Sigmoid colon (tissue), 6 donors: ENCODE measurements at regions not wholly inside any gene's neighbourhood (a gene's known extent, or its start where the extent isn't known, plus 50 kb on each side); places are given as distances from the start of the nearest gene placed in this dataset.

Source experiments
- DNase-seq: peaks from one replicate; pipeline ENCODE4 v3.0.0-alpha.2; 2019
- H3K27ac ChIP-seq, 4 donors: fragments of 200-600 bp; sonication (generic); one replicate each; pipeline ENCODE4 v1.5.1; 2016 to 2019; ENCODE audit warnings: mild to moderate bottlenecking in 1 of 4
- H3K27me3 ChIP-seq, 3 donors: fragments of 200-600 bp; sonication (generic); one replicate each; pipeline ENCODE4 v1.5.1; 2019; ENCODE audit warnings: mild to moderate bottlenecking in 1 of 3
- H3K36me3 ChIP-seq, 4 donors: fragments of 200-600 bp; sonication (generic); one replicate each; pipeline ENCODE4 v1.5.1; 2016 to 2019
- H3K4me1 ChIP-seq, 4 donors: fragments of 200-600 bp; sonication (generic); one replicate each; pipeline ENCODE4 v1.5.1; 2017 to 2019
- H3K4me3 ChIP-seq, 4 donors: fragments of 200-600 bp; sonication (generic); one replicate each; pipeline ENCODE4 v1.5.1; 2017 to 2019; ENCODE audit warnings: mild to moderate bottlenecking in 2 of 4, moderate library complexity in 1 of 4
- H3K9me3 ChIP-seq, 4 donors: fragments of 200-600 bp in 3 of 4; sonication (generic) in 3 of 4; one replicate each; pipeline versions ENCODE4 v1.5.1 to v1.6.1; 2013 to 2019
- EP300 ChIP-seq, 4 donors: sonication (generic); formaldehyde crosslinking; IDR thresholded peaks; one replicate each; pipeline ENCODE4 v1.6.1; 2017; ENCODE audit warnings: antibody characterized with exemption in 4 of 4
- POLR2A ChIP-seq, 2 donors: fragments of 450-650 bp; IDR thresholded peaks; one replicate each; pipeline ENCODE4 v1.6.1; 2016; ENCODE audit warnings: antibody characterized with exemption in 2 of 2, mild to moderate bottlenecking in 2 of 2, moderate library complexity in 2 of 2
- POLR2AphosphoS5 ChIP-seq, 4 donors: sonication (generic); formaldehyde crosslinking; IDR thresholded peaks; one replicate each; pipeline ENCODE4 v1.6.1; 2017; ENCODE audit warnings: antibody characterized with exemption in 4 of 4
- WGBS, 2 donors: extraction: QIAGEN DNeasy Blood & Tissue Kit; methylation state at CpG; one replicate each; pipeline ENCODE4 v1.1.7; 2013; 5-methylcytosine and 5-hydroxymethylcytosine counted together
- intact Hi-C: fragments of 100-400 bp; cut with DNase I; formaldehyde crosslinking; loops from one replicate; pipeline ENCODE4 v1.15.1; 2023
- TF ChIP-seq, protein P1 (sequence below), 4 experiments: fragments of 450-650 bp in 3 of 4; fragments of 200-600 bp in 1 of 4; IDR thresholded peaks; one replicate each; pipeline ENCODE4 v1.5.1; 2016 to 2019; ENCODE audit warnings: antibody characterized with exemption in 4 of 4, mild to moderate bottlenecking in 3 of 4, moderate library complexity in 2 of 4
- donor health status: healthy with polysubstance abuse.
- donor health status: healthy.

DNA sequence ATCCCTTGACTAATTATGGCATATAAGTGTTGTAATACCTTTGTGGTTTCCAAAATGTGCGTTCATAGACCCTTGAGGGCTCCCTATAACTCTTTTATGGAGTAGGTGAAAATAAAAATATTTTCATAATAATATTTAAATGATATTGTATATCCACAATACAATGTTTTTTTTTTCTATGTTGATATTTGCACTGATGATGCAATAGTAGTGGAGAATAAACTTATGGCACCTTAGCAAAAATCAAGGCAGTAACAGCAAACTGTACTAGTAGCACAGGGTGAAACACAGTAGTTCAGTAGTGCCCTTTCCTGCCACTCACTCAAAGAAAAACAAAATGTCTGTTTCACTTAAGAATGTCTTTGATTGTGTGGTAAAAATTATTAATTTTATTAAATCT, 465.3 kb downstream of the C4orf33 start:
- TF ChIP-seq, protein P1, sequence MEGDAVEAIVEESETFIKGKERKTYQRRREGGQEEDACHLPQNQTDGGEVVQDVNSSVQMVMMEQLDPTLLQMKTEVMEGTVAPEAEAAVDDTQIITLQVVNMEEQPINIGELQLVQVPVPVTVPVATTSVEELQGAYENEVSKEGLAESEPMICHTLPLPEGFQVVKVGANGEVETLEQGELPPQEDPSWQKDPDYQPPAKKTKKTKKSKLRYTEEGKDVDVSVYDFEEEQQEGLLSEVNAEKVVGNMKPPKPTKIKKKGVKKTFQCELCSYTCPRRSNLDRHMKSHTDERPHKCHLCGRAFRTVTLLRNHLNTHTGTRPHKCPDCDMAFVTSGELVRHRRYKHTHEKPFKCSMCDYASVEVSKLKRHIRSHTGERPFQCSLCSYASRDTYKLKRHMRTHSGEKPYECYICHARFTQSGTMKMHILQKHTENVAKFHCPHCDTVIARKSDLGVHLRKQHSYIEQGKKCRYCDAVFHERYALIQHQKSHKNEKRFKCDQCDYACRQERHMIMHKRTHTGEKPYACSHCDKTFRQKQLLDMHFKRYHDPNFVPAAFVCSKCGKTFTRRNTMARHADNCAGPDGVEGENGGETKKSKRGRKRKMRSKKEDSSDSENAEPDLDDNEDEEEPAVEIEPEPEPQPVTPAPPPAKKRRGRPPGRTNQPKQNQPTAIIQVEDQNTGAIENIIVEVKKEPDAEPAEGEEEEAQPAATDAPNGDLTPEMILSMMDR (IDR thresholded peaks at IDR 0.05): no peak
- no peak for TF ChIP-seq EP300 (IDR thresholded peaks at IDR 0.05)
- no peak for TF ChIP-seq POLR2A (IDR thresholded peaks at IDR 0.05)
- TF ChIP-seq POLR2AphosphoS5 (IDR thresholded peaks at IDR 0.05): no peak

DNA sequence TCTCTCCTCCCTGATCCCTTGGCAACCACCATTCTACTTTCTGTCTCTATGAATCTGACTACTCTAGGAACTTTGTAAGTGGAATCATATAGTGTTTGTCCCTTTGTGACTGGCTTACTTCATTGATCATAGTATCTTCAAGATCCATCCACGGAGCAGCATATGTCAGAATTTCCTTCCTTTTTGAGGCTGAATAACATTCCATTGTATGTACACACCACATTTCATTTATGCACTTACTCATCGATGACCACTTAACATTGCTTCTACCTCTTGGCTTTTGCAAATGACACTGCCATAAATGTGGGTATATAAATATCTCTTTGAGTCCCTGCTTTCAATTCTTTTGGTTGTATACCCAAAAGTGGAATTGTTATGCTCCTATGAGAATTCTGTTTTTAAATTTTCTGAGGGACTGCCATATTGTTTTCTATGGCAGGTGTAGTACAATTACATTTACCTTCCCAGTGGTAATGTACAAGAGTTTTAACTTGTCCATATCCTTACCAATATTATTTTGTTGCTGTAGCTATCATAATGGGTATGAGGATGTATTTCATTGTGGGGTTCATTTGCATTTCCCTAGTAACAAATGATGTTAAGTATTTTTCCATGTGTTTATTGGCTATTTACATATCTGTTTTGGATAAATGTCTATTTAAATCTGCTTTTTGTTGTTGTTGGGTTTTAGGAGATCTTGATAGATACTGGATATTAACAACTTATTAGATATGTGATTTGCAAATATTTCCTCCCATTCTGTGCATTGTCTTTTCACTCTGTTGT, 466.1 kb downstream of the C4orf33 start:
- intact Hi-C loops: no loop called here
- no peak overlapping the region for H3K27ac ChIP-seq
- WGBS, 2 donors: 82 to 88% methylated on average over 2 of the region's 2 CpGs
- no peaks in the 10 kb centered on the region for H3K9me3 ChIP-seq
- TF ChIP-seq EP300 (IDR thresholded peaks at IDR 0.05) (no peak), POLR2A (IDR thresholded peaks at IDR 0.05) (no peak), POLR2AphosphoS5 (IDR thresholded peaks at IDR 0.05) (no peak)
- TF ChIP-seq, protein P1 (IDR thresholded peaks at IDR 0.05): no peak
- no peak for DNase-seq
- H3K36me3 ChIP-seq: no peaks in the 10 kb centered on the region
- no peaks in the 10 kb centered on the region for H3K4me1 ChIP-seq
- H3K4me3 ChIP-seq: no peak overlapping the region
- H3K27me3 ChIP-seq: no peaks in the 10 kb centered on the region

More for the DNA sequence above, 465.3 kb downstream of the C4orf33 start:
- Histone ChIP-seq H3K4me3 (no peak overlapping the region), H3K36me3 (no peaks in the 10 kb centered on the region), H3K27me3 (no peaks in the 10 kb centered on the region), H3K27ac (no peak overlapping the region), H3K9me3 (no peaks in the 10 kb centered on the region), H3K4me1 (no peaks in the 10 kb centered on the region)
- intact Hi-C loops: no loop called here
- 11 to 42% methylated on average over 1 of the region's 1 CpG for WGBS, 2 donors
- no peak for DNase-seq

DNA sequence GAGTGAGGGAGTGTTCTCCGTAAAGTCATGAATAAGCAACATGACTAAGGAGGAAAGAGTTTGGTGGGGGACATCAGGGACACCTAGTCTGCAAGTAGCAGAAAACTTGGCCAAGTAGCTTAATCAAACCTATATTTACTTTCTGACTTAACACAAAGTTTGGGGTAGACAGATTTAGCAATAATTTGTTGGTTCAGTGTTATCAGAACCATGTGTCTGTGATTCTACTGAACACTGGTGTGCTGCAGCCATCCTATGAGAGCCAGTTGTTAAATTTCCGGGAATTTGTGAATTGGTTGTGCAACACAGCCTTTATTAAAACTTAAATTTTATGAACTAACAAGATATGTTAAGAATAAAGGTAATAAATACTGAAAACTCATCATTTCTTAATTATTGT, 469.3 kb downstream of the C4orf33 start:
- no peak overlapping the region for H3K27ac ChIP-seq
- no peaks in the 10 kb centered on the region for H3K36me3 ChIP-seq
- no peaks in the 10 kb centered on the region for H3K9me3 ChIP-seq
- H3K4me1 ChIP-seq: no peaks in the 10 kb centered on the region
- 88 to 90% methylated on average over 2 of the region's 2 CpGs for WGBS, 2 donors
- no peaks in the 10 kb centered on the region for H3K27me3 ChIP-seq
- TF ChIP-seq POLR2AphosphoS5 (IDR thresholded peaks at IDR 0.05): no peak
- TF ChIP-seq, protein P1 (IDR thresholded peaks at IDR 0.05): no peak
- TF ChIP-seq POLR2A (IDR thresholded peaks at IDR 0.05): no peak
- no peak for TF ChIP-seq EP300 (IDR thresholded peaks at IDR 0.05)
- no peak for DNase-seq
- H3K4me3 ChIP-seq: no peak overlapping the region
- intact Hi-C loops: no loop called here

GRCh38 chr4:129570326-129570725, 474.4 kb downstream of the C4orf33 start:
- H3K27ac ChIP-seq: no peak overlapping the region
- H3K27me3 ChIP-seq: no peaks in the 10 kb centered on the region
- no peaks in the 10 kb centered on the region for H3K9me3 ChIP-seq
- H3K4me1 ChIP-seq: no peaks in the 10 kb centered on the region
- intact Hi-C loops: no loop called here
- no peak for DNase-seq
- H3K36me3 ChIP-seq: no peaks in the 10 kb centered on the region
- TF ChIP-seq EP300 (IDR thresholded peaks at IDR 0.05) (no peak), POLR2AphosphoS5 (IDR thresholded peaks at IDR 0.05) (no peak), POLR2A (IDR thresholded peaks at IDR 0.05) (no peak)
- TF ChIP-seq, protein P1 (IDR thresholded peaks at IDR 0.05): no peak
- no peak overlapping the region for H3K4me3 ChIP-seq

DNA sequence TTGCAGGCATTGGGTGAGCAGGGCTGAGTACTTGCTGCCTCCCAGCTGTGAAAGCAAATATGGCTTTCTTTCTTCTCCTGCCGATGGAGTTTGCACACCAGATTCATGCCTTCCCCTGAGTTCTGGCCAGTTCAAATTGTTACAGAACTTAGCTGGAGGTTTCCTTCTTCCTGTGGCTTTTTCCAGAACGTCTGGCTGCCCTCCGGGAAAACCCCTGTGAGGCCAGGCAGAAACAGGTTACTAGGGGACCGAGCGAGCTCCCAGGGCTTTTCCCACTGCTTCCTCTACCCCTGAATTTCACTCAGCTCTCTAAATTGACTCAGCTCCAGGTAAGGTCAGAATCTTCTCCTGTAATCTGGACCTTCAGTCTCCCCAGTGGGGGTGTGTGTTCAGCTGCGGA, 482.4 kb downstream of the C4orf33 start:
- Histone ChIP-seq H3K4me1 (no peaks in the 10 kb centered on the region), H3K36me3 (no peaks in the 10 kb centered on the region), H3K4me3 (no peak overlapping the region), H3K27me3 (no peaks in the 10 kb centered on the region), H3K9me3 (no peaks in the 10 kb centered on the region), H3K27ac (no peak overlapping the region)
- TF ChIP-seq, protein P1 (IDR thresholded peaks at IDR 0.05): no peak
- TF ChIP-seq POLR2AphosphoS5 (IDR thresholded peaks at IDR 0.05) (no peak), EP300 (IDR thresholded peaks at IDR 0.05) (no peak), POLR2A (IDR thresholded peaks at IDR 0.05) (no peak)
- no peak for DNase-seq
- intact Hi-C loops: no loop called here
- WGBS, 2 donors: 63 to 66% methylated on average over 6 of the region's 6 CpGs
